LNCAP (cell line): ENCODE measurements at regions not wholly inside any gene's neighbourhood (a gene's known extent, or its start where the extent isn't known, plus 50 kb on each side); places are given as distances from the start of the nearest gene placed in this dataset.

ENCODE experiments used
- TF ChIP-seq, protein P1 (sequence below): fragments of 450-650 bp; IDR thresholded peaks from 2 replicates; pipeline ENCODE4 v1.5.1; 2017; ENCODE audit warnings: mild to moderate bottlenecking

DNA sequence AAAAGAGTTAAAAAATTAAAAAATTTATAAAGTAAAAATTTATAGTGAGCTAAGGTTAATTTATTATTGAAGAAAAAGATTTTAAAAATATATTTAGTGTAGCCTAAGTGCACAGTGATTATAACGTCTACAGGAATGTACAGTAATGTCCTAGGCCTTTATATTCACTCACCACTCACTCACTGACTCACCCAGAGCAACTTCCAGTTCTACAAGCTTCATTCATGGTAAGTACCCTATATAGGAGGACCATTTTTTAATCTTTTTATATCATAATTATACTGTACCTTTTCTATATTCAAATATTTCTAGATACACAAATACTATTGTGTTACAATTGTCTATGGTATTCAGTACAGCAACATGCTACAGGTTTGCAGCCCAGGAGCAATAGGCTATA lies 1623.2 kb downstream of the RPA4 start:
- TF ChIP-seq, protein P1, sequence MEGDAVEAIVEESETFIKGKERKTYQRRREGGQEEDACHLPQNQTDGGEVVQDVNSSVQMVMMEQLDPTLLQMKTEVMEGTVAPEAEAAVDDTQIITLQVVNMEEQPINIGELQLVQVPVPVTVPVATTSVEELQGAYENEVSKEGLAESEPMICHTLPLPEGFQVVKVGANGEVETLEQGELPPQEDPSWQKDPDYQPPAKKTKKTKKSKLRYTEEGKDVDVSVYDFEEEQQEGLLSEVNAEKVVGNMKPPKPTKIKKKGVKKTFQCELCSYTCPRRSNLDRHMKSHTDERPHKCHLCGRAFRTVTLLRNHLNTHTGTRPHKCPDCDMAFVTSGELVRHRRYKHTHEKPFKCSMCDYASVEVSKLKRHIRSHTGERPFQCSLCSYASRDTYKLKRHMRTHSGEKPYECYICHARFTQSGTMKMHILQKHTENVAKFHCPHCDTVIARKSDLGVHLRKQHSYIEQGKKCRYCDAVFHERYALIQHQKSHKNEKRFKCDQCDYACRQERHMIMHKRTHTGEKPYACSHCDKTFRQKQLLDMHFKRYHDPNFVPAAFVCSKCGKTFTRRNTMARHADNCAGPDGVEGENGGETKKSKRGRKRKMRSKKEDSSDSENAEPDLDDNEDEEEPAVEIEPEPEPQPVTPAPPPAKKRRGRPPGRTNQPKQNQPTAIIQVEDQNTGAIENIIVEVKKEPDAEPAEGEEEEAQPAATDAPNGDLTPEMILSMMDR: no peak

- TF ChIP-seq, protein P1: no peak
Measured at GRCh38 chrX:98514032-98514431, 1630.3 kb downstream of the RPA4 start.

DNA sequence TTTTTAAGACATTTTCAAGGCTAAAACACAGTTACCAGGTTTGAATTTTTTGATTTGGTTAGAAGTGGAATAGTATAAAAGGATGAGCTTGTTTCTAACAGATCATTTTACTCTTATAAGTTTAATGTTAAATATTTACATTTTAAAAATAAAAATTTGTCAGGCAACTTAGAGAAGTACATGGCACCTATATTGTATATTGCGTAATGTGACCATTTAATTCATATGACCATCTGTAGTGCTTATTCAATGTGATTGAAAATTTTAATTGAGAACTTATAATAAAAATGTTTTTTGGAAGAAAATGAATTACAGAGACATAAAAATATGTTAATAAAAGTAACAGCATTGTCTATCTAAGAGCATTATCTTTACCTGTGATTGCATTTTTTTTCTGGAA lies 1632.4 kb downstream of the RPA4 start:
- TF ChIP-seq, protein P1: no peak

DNA sequence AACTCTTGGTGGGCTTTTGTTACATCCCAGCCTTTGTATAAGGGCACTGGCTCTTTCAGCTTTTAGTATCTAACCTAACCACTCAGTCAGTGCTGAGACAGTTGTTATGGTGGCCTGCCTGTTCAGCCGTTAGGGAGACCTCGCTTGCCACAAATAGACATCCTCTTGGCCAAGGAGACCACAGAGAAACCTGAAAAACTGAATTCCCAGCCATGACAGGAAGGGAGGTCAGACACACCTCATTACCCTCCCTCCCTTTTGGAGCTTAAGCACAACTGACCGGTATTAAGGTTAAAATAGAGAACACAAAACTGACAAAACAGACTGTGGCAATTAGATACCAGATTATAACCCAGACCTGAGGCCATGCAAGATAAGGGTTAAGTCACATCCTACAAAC lies 1639.3 kb downstream of the RPA4 start:
- TF ChIP-seq, protein P1: no peak

DNA sequence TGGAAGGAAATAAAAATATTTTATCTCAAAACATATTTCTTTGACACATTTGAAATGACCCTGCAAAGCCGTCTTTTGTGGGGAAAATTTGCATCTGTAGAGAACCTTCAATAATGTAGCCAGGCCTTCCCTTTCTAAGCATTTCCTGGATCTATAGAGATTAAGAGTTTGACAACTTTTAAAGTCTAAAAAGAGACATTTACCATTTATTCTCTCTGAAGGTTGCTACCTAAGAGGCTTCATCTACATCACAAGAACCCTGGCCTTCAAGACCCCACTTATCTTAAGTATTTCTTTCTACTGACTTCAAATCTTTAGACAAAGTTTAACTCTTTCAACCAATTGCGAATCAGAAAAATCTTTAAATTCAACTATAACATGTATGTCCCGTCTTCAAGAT lies 1639.8 kb downstream of the RPA4 start:
- TF ChIP-seq, protein P1: no peak

- TF ChIP-seq, protein P1: no peak
Measured at GRCh38 chrX:98548519-98548918, 1664.8 kb downstream of the RPA4 start.

GRCh38 chrX:98568795-98569194 lies 1685.1 kb downstream of the RPA4 start:
- TF ChIP-seq, protein P1: no peak

DNA sequence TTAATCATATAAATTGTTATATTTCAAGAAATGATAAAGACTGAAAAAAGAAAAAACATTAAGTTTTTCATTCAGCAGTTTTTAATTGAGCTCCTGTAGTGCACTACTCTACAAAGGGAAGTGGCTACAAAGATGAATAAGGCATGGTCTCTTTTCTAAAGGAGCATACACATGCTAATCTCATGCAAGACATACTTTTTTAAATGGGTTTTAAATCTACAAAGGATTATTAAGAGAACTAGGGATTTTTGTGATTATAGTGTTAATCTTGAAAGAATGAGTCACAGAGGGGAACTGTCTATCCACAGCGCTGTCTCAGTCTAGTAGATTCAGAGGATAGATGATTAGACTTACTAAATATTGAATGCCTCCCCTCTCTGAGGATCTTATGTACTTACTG lies 1722.2 kb downstream of the RPA4 start:
- TF ChIP-seq, protein P1: no peak
